Stimulated activated CD4-positive, alpha-beta T cell treated with anti-CD3 and anti-CD28 coated beads, Interleukin-12 subunit alpha, Interleukin-12 subunit beta, amount 100 ng/mL, for 24 hours (primary cell): ENCODE measurements at regions not wholly inside any gene's neighbourhood (a gene's known extent, or its start where the extent isn't known, plus 50 kb on each side); places are given as distances from the start of the nearest gene placed in this dataset.

ENCODE experiments used
- DNase-seq, 2 experiments: peaks; one replicate each; pipeline ENCODE4 v3.0.0-alpha.2; 2020; ENCODE audit warnings: low read depth in 2 of 2

- no peak for DNase-seq
These were observed 108.6 kb upstream of the GPR26 start for GRCh38 chr10:123557366-123558108.

GRCh38 chr10:123558651-123559050 is 107.5 kb upstream of the GPR26 start:
- DNase-seq: no peak

- peak; percentile 46 to 55 for DNase-seq
These were observed 106.9 kb upstream of the GPR26 start for GRCh38 chr10:123559066-123559822.

- DNase-seq: no peak
These were observed 106.4 kb upstream of the GPR26 start for GRCh38 chr10:123559823-123560092.

GRCh38 chr10:123560301-123561140 is 105.6 kb upstream of the GPR26 start:
- no peak for DNase-seq

GRCh38 chr10:123561141-123561440 is 105.1 kb upstream of the GPR26 start:
- DNase-seq: no peak

- no peak for DNase-seq
These were observed 103.8 kb upstream of the GPR26 start for GRCh38 chr10:123562387-123562786.

- no peak for DNase-seq
These were observed 103.2 kb upstream of the GPR26 start for GRCh38 chr10:123562811-123563580.

- DNase-seq: no peak
These were observed 102.6 kb upstream of the GPR26 start for GRCh38 chr10:123563581-123563855.

GRCh38 chr10:123563994-123564393 is 102.2 kb upstream of the GPR26 start:
- no peak for DNase-seq

- no peak for DNase-seq
These were observed 101.5 kb upstream of the GPR26 start for GRCh38 chr10:123564631-123565030.

- DNase-seq: no peak
These were observed 100.2 kb upstream of the GPR26 start for GRCh38 chr10:123565691-123566660.

- no peak for DNase-seq
These were observed 98.0 kb upstream of the GPR26 start for GRCh38 chr10:123567984-123568739.

- no peak for DNase-seq
These were observed 97.4 kb upstream of the GPR26 start for GRCh38 chr10:123568751-123569150.

GRCh38 chr10:123569436-123570035 is 96.6 kb upstream of the GPR26 start:
- no peak for DNase-seq

GRCh38 chr10:123570051-123570897 is 95.9 kb upstream of the GPR26 start:
- no peak for DNase-seq

GRCh38 chr10:123570898-123571515 is 95.1 kb upstream of the GPR26 start:
- DNase-seq: no peak

GRCh38 chr10:123571978-123572377 is 94.2 kb upstream of the GPR26 start:
- DNase-seq: no peak
